ENCODE measurements at regions not wholly inside any gene's neighbourhood (a gene's known extent, or its start where the extent isn't known, plus 50 kb on each side); places are given as distances from the start of the nearest gene placed in this dataset.

DNA sequence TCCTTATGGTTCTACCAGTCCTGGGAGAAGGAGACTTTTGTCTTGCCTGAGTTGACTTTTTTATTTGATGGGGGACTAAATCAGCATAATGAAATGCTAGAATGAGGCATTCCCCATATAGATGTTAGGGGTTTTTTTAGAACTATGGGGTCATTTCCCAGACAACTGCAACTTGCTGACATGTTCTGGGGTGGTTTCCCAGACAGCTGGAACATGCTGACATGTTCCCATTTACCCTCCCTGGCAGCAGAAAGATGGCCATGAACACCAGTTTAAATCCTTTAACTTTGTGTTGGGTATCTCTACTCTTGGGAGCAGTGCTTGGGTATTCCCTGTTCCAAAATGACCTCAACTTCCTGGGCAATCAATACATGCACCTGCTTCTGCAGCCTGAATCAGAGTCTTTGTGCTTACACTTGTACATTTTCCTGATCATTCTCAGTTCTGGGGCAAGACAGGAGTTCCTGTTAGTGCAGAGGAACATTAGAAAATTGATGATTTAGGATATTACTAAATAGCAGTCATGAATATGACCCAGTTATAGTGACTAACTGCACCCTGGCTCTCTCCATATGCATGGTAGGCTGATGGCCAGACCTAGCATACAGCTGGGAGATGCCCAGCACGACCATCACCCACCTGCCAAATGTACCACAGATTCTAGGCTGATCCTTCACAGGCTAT is 75.4 kb upstream of the CD5L start:
- Histone ChIP-seq H3K27me3 (peaks cover 0 to 16% (median 3%) of the 10 kb centered on the region in 7 donors), H3K4me3 (no peak overlapping the region), H3K36me3 (no peaks in the 10 kb centered on the region), H3K27ac (peak overlapping the region in 5 of 10 donors; percentile 35 to 56 (median 42)), H3K4me1 (peaks cover 0 to 21% (median 12%) of the 10 kb centered on the region in 9 donors), H3K9me3 (peaks cover 0 to 15% (median 0%) of the 10 kb centered on the region in 11 donors)
- TF ChIP-seq, protein P1, sequence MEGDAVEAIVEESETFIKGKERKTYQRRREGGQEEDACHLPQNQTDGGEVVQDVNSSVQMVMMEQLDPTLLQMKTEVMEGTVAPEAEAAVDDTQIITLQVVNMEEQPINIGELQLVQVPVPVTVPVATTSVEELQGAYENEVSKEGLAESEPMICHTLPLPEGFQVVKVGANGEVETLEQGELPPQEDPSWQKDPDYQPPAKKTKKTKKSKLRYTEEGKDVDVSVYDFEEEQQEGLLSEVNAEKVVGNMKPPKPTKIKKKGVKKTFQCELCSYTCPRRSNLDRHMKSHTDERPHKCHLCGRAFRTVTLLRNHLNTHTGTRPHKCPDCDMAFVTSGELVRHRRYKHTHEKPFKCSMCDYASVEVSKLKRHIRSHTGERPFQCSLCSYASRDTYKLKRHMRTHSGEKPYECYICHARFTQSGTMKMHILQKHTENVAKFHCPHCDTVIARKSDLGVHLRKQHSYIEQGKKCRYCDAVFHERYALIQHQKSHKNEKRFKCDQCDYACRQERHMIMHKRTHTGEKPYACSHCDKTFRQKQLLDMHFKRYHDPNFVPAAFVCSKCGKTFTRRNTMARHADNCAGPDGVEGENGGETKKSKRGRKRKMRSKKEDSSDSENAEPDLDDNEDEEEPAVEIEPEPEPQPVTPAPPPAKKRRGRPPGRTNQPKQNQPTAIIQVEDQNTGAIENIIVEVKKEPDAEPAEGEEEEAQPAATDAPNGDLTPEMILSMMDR (IDR thresholded peaks at IDR 0.05), result no peak
- peak in 1 of 2 donors; percentile 16 for DNase-seq
- ATAC-seq, result peak in 7 of 8 donors; percentile 46 to 94 (median 85)
- intact Hi-C loops (cut with DNase I), result no loop called here
- 24 to 28% methylated on average over 1 of the region's 1 CpG for WGBS, 2 donors

DNA sequence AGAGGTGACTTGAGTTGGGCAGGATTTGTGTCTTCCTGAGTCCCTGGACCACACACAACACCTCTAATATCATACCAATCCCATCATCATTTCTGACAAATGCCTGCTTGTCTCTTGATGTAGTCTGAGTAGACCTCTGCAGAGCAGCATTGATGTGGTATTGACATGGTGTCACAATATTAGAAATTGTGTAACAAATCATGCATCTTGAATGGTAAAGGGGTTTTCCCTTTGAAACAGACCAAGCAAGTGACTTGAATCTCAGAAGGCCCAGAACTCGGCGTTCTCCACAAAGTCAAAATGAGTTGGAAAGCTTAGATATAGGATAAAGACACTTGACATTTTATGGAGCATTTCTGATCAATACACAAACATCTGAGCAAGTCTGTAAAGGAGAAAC is 72.7 kb upstream of the KIRREL1 start:
- ATAC-seq, result no peak
- 58 to 88% methylated on average over 2 of the region's 2 CpGs for WGBS, 2 donors

GRCh38 chr1:157925419-157926166 is 67.9 kb upstream of the KIRREL1 start:
- H3K4me1 ChIP-seq, result no peaks in the 10 kb centered on the region
- no peaks in the 10 kb centered on the region for H3K36me3 ChIP-seq
- H3K27ac ChIP-seq, result no peak overlapping the region
- 90% methylated on average over 34 of the region's 34 CpGs for WGBS, 2 donors
- no peak for DNase-seq
- intact Hi-C loops (cut with DNase I), result no loop called here
- no peak for ATAC-seq
- TF ChIP-seq, protein P1 (IDR thresholded peaks at IDR 0.05), result no peak
- H3K27me3 ChIP-seq, result peaks cover 0 to 7% (median 3%) of the 10 kb centered on the region in 7 donors
- no peaks in the 10 kb centered on the region for H3K9me3 ChIP-seq
- H3K4me3 ChIP-seq, result no peak overlapping the region

More for the DNA sequence above, 72.7 kb upstream of the KIRREL1 start:
- H3K9me3 ChIP-seq, result no peaks in the 10 kb centered on the region
- H3K4me1 ChIP-seq, result peaks cover 0 to 19% (median 10%) of the 10 kb centered on the region in 9 donors
- peaks cover 0 to 16% (median 4%) of the 10 kb centered on the region in 7 donors for H3K27me3 ChIP-seq
- DNase-seq, result no peak
- H3K4me3 ChIP-seq, result no peak overlapping the region
- H3K36me3 ChIP-seq, result no peaks in the 10 kb centered on the region
- intact Hi-C loops (cut with DNase I), result no loop called here
- no peak overlapping the region for H3K27ac ChIP-seq
- TF ChIP-seq, protein P1 (IDR thresholded peaks at IDR 0.05), result no peak

GRCh38 chr1:157932069-157932468 is 61.4 kb upstream of the KIRREL1 start:
- no peaks in the 10 kb centered on the region for H3K36me3 ChIP-seq
- no peaks in the 10 kb centered on the region for H3K9me3 ChIP-seq
- peaks cover 0 to 5% (median 0%) of the 10 kb centered on the region in 7 donors for H3K27me3 ChIP-seq
- TF ChIP-seq, protein P1 (IDR thresholded peaks at IDR 0.05), result no peak
- H3K4me3 ChIP-seq, result no peak overlapping the region
- H3K27ac ChIP-seq, result no peak overlapping the region
- no peak for DNase-seq
- no peak for ATAC-seq
- intact Hi-C loops (cut with DNase I), result no loop called here
- no peaks in the 10 kb centered on the region for H3K4me1 ChIP-seq
